ENCODE measurements at regions not wholly inside any gene's neighbourhood (a gene's known extent, or its start where the extent isn't known, plus 50 kb on each side); places are given as distances from the start of the nearest gene placed in this dataset.

GRCh38 chr6:105816847-105817246, 269.3 kb upstream of the PRDM1 start:
- TF ChIP-seq, protein P1, sequence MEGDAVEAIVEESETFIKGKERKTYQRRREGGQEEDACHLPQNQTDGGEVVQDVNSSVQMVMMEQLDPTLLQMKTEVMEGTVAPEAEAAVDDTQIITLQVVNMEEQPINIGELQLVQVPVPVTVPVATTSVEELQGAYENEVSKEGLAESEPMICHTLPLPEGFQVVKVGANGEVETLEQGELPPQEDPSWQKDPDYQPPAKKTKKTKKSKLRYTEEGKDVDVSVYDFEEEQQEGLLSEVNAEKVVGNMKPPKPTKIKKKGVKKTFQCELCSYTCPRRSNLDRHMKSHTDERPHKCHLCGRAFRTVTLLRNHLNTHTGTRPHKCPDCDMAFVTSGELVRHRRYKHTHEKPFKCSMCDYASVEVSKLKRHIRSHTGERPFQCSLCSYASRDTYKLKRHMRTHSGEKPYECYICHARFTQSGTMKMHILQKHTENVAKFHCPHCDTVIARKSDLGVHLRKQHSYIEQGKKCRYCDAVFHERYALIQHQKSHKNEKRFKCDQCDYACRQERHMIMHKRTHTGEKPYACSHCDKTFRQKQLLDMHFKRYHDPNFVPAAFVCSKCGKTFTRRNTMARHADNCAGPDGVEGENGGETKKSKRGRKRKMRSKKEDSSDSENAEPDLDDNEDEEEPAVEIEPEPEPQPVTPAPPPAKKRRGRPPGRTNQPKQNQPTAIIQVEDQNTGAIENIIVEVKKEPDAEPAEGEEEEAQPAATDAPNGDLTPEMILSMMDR (conservative IDR thresholded peaks at IDR 0.05; ENCODE audit: low read depth in 2 of 2): no peak
- no peak for TF ChIP-seq EZH2phosphoT487 (IDR thresholded peaks at IDR 0.05; ENCODE audit: unreplicated experiment)
- TF ChIP-seq, protein P2, sequence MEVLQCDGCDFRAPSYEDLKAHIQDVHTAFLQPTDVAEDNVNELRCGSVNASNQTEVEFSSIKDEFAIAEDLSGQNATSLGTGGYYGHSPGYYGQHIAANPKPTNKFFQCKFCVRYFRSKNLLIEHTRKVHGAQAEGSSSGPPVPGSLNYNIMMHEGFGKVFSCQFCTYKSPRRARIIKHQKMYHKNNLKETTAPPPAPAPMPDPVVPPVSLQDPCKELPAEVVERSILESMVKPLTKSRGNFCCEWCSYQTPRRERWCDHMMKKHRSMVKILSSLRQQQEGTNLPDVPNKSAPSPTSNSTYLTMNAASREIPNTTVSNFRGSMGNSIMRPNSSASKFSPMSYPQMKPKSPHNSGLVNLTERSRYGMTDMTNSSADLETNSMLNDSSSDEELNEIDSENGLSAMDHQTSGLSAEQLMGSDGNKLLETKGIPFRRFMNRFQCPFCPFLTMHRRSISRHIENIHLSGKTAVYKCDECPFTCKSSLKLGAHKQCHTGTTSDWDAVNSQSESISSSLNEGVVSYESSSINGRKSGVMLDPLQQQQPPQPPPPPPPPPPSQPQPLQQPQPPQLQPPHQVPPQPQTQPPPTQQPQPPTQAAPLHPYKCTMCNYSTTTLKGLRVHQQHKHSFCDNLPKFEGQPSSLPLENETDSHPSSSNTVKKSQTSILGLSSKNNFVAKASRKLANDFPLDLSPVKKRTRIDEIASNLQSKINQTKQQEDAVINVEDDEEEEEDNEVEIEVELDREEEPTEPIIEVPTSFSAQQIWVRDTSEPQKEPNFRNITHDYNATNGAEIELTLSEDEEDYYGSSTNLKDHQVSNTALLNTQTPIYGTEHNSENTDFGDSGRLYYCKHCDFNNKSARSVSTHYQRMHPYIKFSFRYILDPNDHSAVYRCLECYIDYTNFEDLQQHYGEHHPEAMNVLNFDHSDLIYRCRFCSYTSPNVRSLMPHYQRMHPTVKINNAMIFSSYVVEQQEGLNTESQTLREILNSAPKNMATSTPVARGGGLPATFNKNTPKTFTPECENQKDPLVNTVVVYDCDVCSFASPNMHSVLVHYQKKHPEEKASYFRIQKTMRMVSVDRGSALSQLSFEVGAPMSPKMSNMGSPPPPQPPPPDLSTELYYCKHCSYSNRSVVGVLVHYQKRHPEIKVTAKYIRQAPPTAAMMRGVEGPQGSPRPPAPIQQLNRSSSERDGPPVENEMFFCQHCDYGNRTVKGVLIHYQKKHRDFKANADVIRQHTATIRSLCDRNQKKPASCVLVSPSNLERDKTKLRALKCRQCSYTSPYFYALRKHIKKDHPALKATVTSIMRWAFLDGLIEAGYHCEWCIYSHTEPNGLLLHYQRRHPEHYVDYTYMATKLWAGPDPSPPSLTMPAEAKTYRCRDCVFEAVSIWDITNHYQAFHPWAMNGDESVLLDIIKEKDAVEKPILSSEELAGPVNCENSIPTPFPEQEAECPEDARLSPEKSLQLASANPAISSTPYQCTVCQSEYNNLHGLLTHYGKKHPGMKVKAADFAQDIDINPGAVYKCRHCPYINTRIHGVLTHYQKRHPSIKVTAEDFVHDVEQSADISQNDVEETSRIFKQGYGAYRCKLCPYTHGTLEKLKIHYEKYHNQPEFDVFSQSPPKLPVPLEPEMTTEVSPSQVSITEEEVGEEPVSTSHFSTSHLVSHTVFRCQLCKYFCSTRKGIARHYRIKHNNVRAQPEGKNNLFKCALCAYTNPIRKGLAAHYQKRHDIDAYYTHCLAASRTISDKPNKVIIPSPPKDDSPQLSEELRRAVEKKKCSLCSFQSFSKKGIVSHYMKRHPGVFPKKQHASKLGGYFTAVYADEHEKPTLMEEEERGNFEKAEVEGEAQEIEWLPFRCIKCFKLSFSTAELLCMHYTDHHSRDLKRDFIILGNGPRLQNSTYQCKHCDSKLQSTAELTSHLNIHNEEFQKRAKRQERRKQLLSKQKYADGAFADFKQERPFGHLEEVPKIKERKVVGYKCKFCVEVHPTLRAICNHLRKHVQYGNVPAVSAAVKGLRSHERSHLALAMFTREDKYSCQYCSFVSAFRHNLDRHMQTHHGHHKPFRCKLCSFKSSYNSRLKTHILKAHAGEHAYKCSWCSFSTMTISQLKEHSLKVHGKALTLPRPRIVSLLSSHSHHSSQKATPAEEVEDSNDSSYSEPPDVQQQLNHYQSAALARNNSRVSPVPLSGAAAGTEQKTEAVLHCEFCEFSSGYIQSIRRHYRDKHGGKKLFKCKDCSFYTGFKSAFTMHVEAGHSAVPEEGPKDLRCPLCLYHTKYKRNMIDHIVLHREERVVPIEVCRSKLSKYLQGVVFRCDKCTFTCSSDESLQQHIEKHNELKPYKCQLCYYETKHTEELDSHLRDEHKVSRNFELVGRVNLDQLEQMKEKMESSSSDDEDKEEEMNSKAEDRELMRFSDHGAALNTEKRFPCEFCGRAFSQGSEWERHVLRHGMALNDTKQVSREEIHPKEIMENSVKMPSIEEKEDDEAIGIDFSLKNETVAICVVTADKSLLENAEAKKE (CRISPR knock-in tag; IDR thresholded peaks at IDR 0.05): no peak
- TF ChIP-seq JUNB (IDR thresholded peaks at IDR 0.05; ENCODE audit: unreplicated experiment): no peak
- no peak for TF ChIP-seq ZNF331 (CRISPR knock-in tag; IDR thresholded peaks at IDR 0.05; ENCODE audit: low read depth)
- no peak for TF ChIP-seq STAT1 (IDR thresholded peaks at IDR 0.05; ENCODE audit: unreplicated experiment)
- no peak for TF ChIP-seq NANOG (IDR thresholded peaks at IDR 0.05; ENCODE audit: borderline replicate concordance)
- no peak for TF ChIP-seq CREB1 (CRISPR knock-in tag; IDR thresholded peaks at IDR 0.05; ENCODE audit: low read depth)
- no peak for TF ChIP-seq REST (IDR thresholded peaks at IDR 0.05; ENCODE audit: unreplicated experiment)
- TF ChIP-seq EZH2 (IDR thresholded peaks at IDR 0.05; ENCODE audit: low read depth, unreplicated experiment): no peak
- no peak for TF ChIP-seq POLR2AphosphoS5 (IDR thresholded peaks at IDR 0.05; ENCODE audit: low read depth)
- TF ChIP-seq ZNF114 (CRISPR knock-in tag; IDR thresholded peaks at IDR 0.05): no peak
- no peak for TF ChIP-seq ETS1 (IDR thresholded peaks at IDR 0.05)

More at GRCh38 chr6:105816847-105817246, 269.3 kb upstream of the PRDM1 start:
- H2AFZ ChIP-seq: no peak overlapping the region
- H3K27me3 Mint-ChIP-seq (ENCODE audit: insufficient read depth, low read depth, poor library complexity): peaks cover 2% of the 10 kb centered on the region
- H3K4me3 ChIP-seq: no peak overlapping the region
- no peaks in the 10 kb centered on the region for H3K4me1 Mint-ChIP-seq
- H3K9me2 ChIP-seq (ENCODE audit: insufficient read depth): peaks cover 4% of the 10 kb centered on the region; the same call in 1 of the 2 replicates
- no peaks in the 10 kb centered on the region for H3K4me1 ChIP-seq (ENCODE audit: insufficient read depth)
- ATAC-seq: no peak
- H3K4me3 Mint-ChIP-seq: no peak overlapping the region
- 0 out of 3 replicates have a peak, but pooled peaks cover 3% of the 10 kb centered on the region for H3K9me3 Mint-ChIP-seq
- no peaks in the 10 kb centered on the region for H3K27me3 ChIP-seq (ENCODE audit: insufficient read depth)
- H3K36me3 Mint-ChIP-seq (ENCODE audit: low read depth): no peaks in the 10 kb centered on the region
- no peak overlapping the region for H3K4me2 ChIP-seq
- H3K36me3 ChIP-seq (ENCODE audit: insufficient read depth): no peaks in the 10 kb centered on the region
- H3F3A ChIP-seq (replicated peaks; ENCODE audit: low read depth): no peaks in the 10 kb centered on the region
- H4K20me1 ChIP-seq (replicated peaks; ENCODE audit: insufficient read depth): no peaks in the 10 kb centered on the region
- no peak overlapping the region for H3K27ac ChIP-seq (ENCODE audit: low read depth)
- H3K27ac Mint-ChIP-seq: no peak overlapping the region
- DNase-seq (ENCODE audit: low spot score): no peak
- no peaks in the 10 kb centered on the region for H3K79me2 ChIP-seq (replicated peaks; ENCODE audit: insufficient read depth)
